Neural cell (in vitro differentiated cells): ENCODE measurements at regions not wholly inside any gene's neighbourhood (a gene's known extent, or its start where the extent isn't known, plus 50 kb on each side); places are given as distances from the start of the nearest gene placed in this dataset.

Source experiments
- H2AFZ ChIP-seq: fragments of 200-600, 300-800 bp; sonication (generic), shearing (Covaris generic); 2 replicates; pipeline ENCODE4 v1.6.0; 2014; ENCODE audit warnings: low read depth, mild to moderate bottlenecking, antibody characterized with exemption, low read length, moderate library complexity
- H3F3A ChIP-seq: fragments of 200-600 bp; shearing (Covaris generic); 2 replicates; pipeline ENCODE4 v1.6.1; 2016; ENCODE audit warnings: mild to moderate bottlenecking, moderate library complexity, mixed read lengths, antibody characterized with exemption, low read length; ENCODE audit not compliant: insufficient read depth, poor library complexity, severe bottlenecking
- H3K27ac ChIP-seq: fragments of 200-600, 300-800 bp; sonication (generic), shearing (Covaris generic); 2 replicates; pipeline ENCODE4 v1.5.1; 2014; ENCODE audit warnings: mild to moderate bottlenecking, low read length, moderate library complexity
- H3K27me3 ChIP-seq: fragments of 300-800, 200-600 bp; sonication (generic), shearing (Covaris generic); 2 replicates; pipeline ENCODE4 v1.6.0; 2014; ENCODE audit warnings: mild to moderate bottlenecking, low read depth, low read length, moderate library complexity; ENCODE audit not compliant: insufficient read depth
- H3K36me3 ChIP-seq: fragments of 300-800, 200-600 bp; sonication (generic), shearing (Covaris generic); 2 replicates; pipeline ENCODE4 v1.5.1; 2014; ENCODE audit warnings: mild to moderate bottlenecking, antibody characterized with exemption, low read length, moderate library complexity; ENCODE audit not compliant: insufficient read depth
- H3K4me2 ChIP-seq: fragments of 300-800, 200-600 bp; sonication (generic), shearing (Covaris generic); 2 replicates; pipeline ENCODE4 v1.6.0; 2014; ENCODE audit warnings: mild to moderate bottlenecking, low read length
- H3K4me3 ChIP-seq: fragments of 300-800, 200-600 bp; sonication (generic), shearing (Covaris generic); 2 replicates; pipeline ENCODE4 v1.5.1; 2014; ENCODE audit warnings: mild to moderate bottlenecking, low read length, moderate library complexity
- H3K79me2 ChIP-seq: fragments of 200-600 bp; shearing (Covaris generic); replicated peaks from 2 replicates; pipeline ENCODE4 v1.6.0; 2014; ENCODE audit warnings: mild to moderate bottlenecking, low read length, moderate library complexity; ENCODE audit not compliant: insufficient read depth
- H3K9ac ChIP-seq: fragments of 300-800, 200-600 bp; sonication (generic), shearing (Covaris generic); 2 replicates; pipeline ENCODE4 v1.6.1; 2016; ENCODE audit warnings: mild to moderate bottlenecking, low read length, mixed read lengths
- H3K9me2 ChIP-seq: fragments of 200-600 bp; shearing (Covaris generic); 2 replicates; pipeline ENCODE4 v1.6.1; 2016; ENCODE audit warnings: mild to moderate bottlenecking, low read length, mixed read lengths; ENCODE audit not compliant: insufficient read depth
- H3K9me3 ChIP-seq: fragments of 200-600, 300-800 bp; sonication (generic), shearing (Covaris generic); 2 replicates; pipeline ENCODE4 v1.6.1; 2016; ENCODE audit warnings: mild to moderate bottlenecking, mixed run types, low read length, moderate library complexity, mixed read lengths
- H4K20me1 ChIP-seq: fragments of 200-600 bp; shearing (Covaris generic); 2 replicates; pipeline ENCODE4 v1.6.1; 2016; ENCODE audit warnings: mild to moderate bottlenecking, mixed run types; ENCODE audit not compliant: insufficient read depth
- EP300 ChIP-seq: fragments of 450-650 bp; conservative IDR thresholded peaks from 2 replicates; pipeline ENCODE4 v1.6.1; 2014; ENCODE audit warnings: antibody characterized with exemption, mild to moderate bottlenecking, moderate library complexity; ENCODE audit not compliant: poor library complexity, severe bottlenecking
- EZH2 ChIP-seq: fragments of 200-600, 300-800 bp; shearing (Covaris generic), sonication (generic); IDR thresholded peaks from 2 replicates; pipeline ENCODE4 v1.6.1; 2014; ENCODE audit warnings: antibody characterized with exemption, low read length, borderline replicate concordance, mild to moderate bottlenecking; ENCODE audit not compliant: insufficient read depth, poor library complexity, severe bottlenecking
- MXI1 ChIP-seq: fragments of 450-650 bp; conservative IDR thresholded peaks from 2 replicates; pipeline ENCODE4 v1.6.1; 2014; ENCODE audit warnings: antibody characterized with exemption, mild to moderate bottlenecking; ENCODE audit not compliant: poor library complexity, severe bottlenecking
- POLR2AphosphoS5 ChIP-seq: IDR thresholded peaks from 2 replicates; pipeline ENCODE4 v1.6.1; 2012
- RAD21 ChIP-seq: fragments of 450-650 bp; conservative IDR thresholded peaks from 2 replicates; pipeline ENCODE4 v1.6.1; 2014; ENCODE audit warnings: antibody characterized with exemption, mild to moderate bottlenecking, moderate library complexity
- SMC3 ChIP-seq: fragments of 450-650 bp; conservative IDR thresholded peaks from 2 replicates; pipeline ENCODE4 v1.6.1; 2014; ENCODE audit warnings: antibody characterized with exemption, mild to moderate bottlenecking, moderate library complexity; ENCODE audit not compliant: poor library complexity
- TAF1 ChIP-seq: IDR thresholded peaks from 2 replicates; pipeline ENCODE4 v1.6.1; 2012; ENCODE audit warnings: low read depth
- TF ChIP-seq, protein P1 (sequence below): IDR thresholded peaks from 2 replicates; pipeline ENCODE4 v1.6.1; 2012; ENCODE audit warnings: borderline replicate concordance
- TF ChIP-seq, protein P2 (sequence below): fragments of 450-650 bp; IDR thresholded peaks from 2 replicates; pipeline ENCODE4 v1.5.1; 2014; ENCODE audit warnings: antibody characterized with exemption, mild to moderate bottlenecking, moderate library complexity; ENCODE audit not compliant: poor library complexity, severe bottlenecking

DNA sequence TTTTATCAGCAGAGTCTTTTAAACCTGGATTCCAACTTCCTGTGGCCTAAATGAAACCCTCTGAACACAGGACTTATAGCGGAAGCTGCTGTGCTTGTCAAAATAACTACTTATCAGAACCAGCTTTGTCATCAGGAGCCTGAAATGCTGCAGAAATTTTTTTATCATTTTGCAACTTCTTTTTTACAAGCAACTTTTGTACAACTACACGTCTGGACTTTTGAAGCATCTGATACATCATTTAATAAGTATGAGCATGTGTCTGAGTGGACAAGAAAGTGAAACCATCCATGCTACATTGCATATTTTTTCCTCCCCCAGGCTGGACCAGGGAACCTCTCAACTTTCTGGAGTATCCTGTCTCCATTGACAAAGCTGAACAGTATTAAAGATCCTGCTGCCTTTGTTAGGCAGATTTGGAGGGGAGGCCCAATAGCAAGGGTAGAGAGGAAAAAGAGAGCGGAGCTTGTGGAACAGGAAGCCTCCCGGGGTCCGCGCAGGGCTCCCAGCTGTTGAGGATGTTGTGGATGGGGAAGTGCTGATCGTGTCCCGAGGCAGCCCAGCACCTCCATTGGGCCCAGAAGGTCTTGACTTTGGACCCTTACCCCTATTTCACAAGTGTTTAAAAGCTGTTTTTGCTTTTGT is 196.6 kb downstream of the MSX2 start:
- Histone ChIP-seq H3K9me2 (no peaks in the 10 kb centered on the region), H3K79me2 (no peaks in the 10 kb centered on the region), H3K27me3 (no peaks in the 10 kb centered on the region), H4K20me1 (no peaks in the 10 kb centered on the region), H3K4me2 (no peak overlapping the region), H3K27ac (no peak overlapping the region), H3K9me3 (no peaks in the 10 kb centered on the region), H3K9ac (no peak overlapping the region), H3F3A (no peaks in the 10 kb centered on the region), H3K36me3 (no peaks in the 10 kb centered on the region), H2AFZ (no peak overlapping the region), H3K4me3 (no peak overlapping the region)
- no peak for TF ChIP-seq SMC3
- TF ChIP-seq EP300: no peak
- no peak for TF ChIP-seq EZH2
- TF ChIP-seq, protein P1, sequence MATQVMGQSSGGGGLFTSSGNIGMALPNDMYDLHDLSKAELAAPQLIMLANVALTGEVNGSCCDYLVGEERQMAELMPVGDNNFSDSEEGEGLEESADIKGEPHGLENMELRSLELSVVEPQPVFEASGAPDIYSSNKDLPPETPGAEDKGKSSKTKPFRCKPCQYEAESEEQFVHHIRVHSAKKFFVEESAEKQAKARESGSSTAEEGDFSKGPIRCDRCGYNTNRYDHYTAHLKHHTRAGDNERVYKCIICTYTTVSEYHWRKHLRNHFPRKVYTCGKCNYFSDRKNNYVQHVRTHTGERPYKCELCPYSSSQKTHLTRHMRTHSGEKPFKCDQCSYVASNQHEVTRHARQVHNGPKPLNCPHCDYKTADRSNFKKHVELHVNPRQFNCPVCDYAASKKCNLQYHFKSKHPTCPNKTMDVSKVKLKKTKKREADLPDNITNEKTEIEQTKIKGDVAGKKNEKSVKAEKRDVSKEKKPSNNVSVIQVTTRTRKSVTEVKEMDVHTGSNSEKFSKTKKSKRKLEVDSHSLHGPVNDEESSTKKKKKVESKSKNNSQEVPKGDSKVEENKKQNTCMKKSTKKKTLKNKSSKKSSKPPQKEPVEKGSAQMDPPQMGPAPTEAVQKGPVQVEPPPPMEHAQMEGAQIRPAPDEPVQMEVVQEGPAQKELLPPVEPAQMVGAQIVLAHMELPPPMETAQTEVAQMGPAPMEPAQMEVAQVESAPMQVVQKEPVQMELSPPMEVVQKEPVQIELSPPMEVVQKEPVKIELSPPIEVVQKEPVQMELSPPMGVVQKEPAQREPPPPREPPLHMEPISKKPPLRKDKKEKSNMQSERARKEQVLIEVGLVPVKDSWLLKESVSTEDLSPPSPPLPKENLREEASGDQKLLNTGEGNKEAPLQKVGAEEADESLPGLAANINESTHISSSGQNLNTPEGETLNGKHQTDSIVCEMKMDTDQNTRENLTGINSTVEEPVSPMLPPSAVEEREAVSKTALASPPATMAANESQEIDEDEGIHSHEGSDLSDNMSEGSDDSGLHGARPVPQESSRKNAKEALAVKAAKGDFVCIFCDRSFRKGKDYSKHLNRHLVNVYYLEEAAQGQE: no peak
- TF ChIP-seq RAD21: no peak
- no peak for TF ChIP-seq MXI1
- TF ChIP-seq, protein P2, sequence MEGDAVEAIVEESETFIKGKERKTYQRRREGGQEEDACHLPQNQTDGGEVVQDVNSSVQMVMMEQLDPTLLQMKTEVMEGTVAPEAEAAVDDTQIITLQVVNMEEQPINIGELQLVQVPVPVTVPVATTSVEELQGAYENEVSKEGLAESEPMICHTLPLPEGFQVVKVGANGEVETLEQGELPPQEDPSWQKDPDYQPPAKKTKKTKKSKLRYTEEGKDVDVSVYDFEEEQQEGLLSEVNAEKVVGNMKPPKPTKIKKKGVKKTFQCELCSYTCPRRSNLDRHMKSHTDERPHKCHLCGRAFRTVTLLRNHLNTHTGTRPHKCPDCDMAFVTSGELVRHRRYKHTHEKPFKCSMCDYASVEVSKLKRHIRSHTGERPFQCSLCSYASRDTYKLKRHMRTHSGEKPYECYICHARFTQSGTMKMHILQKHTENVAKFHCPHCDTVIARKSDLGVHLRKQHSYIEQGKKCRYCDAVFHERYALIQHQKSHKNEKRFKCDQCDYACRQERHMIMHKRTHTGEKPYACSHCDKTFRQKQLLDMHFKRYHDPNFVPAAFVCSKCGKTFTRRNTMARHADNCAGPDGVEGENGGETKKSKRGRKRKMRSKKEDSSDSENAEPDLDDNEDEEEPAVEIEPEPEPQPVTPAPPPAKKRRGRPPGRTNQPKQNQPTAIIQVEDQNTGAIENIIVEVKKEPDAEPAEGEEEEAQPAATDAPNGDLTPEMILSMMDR: no peak
- no peak for TF ChIP-seq TAF1
- TF ChIP-seq POLR2AphosphoS5: no peak

DNA sequence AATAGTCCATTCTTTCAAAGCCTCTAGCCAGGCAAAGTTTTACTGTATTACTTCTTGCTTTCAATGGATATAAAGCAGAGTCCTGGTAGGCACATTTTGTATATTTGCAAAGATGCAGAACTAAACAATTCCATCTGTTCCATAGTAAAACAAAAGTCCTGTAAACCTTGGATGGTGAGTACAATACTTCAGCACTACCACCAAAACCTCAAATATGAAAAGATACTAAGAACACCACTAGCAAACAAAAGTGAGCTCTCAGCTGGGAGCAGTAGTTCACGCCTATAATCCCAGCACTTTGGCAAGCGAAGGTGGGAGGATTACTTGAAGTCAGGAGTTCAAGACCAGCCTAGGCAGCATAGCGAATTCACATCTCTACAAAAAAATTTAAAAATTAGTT is 195.0 kb downstream of the MSX2 start:
- Histone ChIP-seq H2AFZ (no peak overlapping the region), H3K36me3 (no peaks in the 10 kb centered on the region), H3K4me3 (no peak overlapping the region), H3K27me3 (no peaks in the 10 kb centered on the region), H3K9ac (no peak overlapping the region), H4K20me1 (no peaks in the 10 kb centered on the region), H3K27ac (no peak overlapping the region), H3F3A (no peaks in the 10 kb centered on the region), H3K9me2 (no peaks in the 10 kb centered on the region), H3K4me2 (no peak overlapping the region), H3K9me3 (no peaks in the 10 kb centered on the region), H3K79me2 (no peaks in the 10 kb centered on the region)
- TF ChIP-seq, protein P1: no peak
